Activated CD8-positive, alpha-beta memory T cell treated with anti-CD3 and anti-CD28 coated beads, Interleukin-2, amount 50 U/mL, for 24 hours (primary cell): ENCODE measurements at regions not wholly inside any gene's neighbourhood (a gene's known extent, or its start where the extent isn't known, plus 50 kb on each side); places are given as distances from the start of the nearest gene placed in this dataset.

ENCODE experiments used
- DNase-seq: peaks from one replicate; pipeline ENCODE4 v3.0.0-alpha.2; 2020; ENCODE audit errors: extremely low read depth

DNA sequence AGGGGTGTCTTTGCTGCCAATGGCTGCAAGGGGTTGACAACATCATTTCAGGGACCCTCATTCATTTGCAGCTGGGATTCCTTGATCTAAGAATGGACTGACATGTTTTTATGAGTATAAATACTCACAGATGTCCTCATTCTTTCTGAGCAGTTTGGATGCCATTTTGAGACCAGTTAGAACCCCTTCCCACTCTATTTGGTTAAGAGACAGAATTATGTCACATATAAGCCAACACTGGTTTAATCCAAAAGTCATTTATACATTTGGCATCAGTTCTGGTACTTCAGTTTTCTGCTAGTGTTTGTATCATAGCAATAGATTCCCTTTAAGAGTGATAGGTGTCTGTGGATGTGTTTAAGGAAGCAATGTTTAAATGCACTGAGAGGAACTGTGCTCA, 248.8 kb downstream of the SAMD5 start:
- DNase-seq, result no peak

DNA sequence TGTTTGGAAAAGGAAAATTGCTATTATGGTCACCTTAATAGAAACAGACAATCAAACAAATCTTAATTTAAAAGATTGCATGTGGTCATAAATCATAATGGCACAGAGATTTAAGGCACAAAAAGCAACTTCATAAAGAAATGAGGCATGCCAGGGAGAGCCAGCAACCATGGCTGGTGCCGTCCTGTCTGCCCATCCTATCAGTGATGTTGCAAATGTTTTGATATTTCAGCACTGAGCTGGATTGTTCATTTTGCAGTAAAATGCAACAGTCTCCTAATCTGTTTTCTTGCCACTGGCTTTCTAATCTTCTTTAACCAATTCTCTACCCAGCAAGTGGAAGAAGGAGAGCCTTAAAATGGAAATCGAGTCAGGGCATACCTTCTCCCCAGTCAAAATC, 249.8 kb downstream of the SAMD5 start:
- DNase-seq, result no peak

DNA sequence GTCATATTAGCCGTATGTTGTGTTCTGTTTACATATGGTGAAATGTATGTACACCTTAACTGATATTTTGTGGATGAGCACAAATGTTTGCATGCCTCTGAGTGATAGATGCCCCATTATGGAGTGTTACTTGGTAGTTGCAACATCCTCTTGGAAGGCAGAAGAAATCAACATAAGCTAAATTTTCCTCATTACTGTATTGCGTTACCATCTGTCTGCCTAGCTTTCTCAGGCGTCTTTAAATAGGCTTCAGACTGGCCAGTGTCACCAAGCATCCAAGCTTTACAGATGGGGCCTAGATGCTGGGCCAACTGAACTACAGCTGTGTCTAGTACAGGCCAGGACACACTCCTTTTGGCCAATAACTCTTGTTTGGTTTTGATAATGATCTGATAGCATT, 250.6 kb downstream of the SAMD5 start:
- no peak for DNase-seq

DNA sequence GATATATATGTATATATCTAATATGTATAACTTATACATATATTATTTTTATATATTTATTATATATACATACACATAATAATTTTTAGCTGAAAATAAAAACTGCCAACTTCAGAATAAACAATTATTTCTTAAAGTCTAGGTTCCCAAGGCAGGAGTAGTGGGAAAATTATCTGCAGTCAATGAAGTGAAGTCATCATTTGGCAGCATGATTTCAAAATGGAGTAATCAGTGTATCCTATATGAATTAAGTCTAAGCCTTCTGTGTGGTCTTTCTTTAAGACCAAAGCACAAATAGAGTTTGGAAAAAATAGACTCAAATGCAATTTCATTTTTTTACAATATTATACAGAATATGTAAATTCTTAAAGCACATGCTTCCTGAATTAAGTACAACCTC, 251.0 kb downstream of the SAMD5 start:
- no peak for DNase-seq

DNA sequence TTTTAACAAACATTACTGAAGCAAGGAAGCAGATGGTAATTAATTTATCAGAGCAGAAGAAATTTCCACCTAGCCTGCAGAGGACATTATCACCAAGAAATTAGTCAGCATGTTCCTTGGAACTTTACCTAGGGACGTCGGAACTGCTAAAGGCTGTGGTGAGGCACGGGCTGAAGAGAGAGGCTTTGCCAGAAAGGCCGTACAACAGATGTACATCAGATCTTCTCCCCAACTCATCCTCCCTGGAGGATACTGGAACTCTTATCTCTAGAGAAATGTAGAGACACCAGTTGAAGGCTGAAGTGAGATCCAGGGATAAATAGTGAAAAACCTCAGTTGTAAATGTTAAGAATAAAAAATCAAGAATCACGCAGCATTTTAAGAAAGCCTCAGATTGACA, 257.1 kb downstream of the SAMD5 start:
- DNase-seq, result no peak

DNA sequence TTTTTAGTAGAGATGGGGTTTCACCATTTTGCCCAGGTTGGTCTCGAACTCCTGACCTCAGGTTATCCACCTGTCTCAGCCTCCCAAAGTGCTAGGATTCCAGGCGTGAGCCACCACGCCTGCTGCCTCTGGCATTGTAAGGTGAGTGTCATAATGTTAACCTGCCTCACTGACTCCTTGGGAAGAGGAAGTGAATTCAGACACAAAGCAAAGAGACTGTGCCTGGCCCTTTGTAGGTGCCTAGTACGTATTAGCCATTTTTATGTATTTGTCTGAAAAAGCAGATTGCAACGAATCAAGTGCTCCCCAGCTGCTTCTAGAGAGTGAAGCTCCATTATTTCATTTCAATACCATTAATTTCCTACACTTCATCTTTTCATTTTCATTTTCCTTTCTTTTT, 260.5 kb downstream of the SAMD5 start:
- DNase-seq, result no peak

DNA sequence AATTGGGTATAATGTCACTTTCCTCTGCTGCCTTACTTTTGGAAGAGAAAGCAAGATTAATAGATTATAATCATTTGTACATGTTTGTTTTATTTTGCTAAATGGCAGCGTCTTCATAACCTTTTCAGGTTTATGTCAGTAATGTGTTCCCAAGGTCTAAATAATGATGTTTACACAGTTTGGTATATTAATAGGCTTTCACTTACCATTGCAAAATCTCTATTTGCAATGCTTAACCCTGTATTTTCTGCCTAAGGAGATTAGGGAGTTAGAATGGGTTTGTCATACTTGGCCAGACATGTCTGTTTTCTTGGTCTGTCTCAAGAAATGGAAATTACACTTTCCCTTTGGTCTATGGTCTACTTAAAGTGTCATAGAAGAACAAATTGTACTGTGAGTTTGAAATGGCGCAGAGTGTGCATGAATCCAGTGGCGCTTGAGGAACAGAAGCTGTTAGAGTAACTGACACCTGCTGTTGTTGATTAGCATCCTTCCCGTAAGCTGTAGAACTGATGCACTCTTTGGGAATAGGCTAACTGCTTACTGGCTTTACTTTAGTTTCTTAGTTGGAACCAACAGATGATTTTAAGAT, 261.1 kb downstream of the SAMD5 start:
- DNase-seq, result no peak

DNA sequence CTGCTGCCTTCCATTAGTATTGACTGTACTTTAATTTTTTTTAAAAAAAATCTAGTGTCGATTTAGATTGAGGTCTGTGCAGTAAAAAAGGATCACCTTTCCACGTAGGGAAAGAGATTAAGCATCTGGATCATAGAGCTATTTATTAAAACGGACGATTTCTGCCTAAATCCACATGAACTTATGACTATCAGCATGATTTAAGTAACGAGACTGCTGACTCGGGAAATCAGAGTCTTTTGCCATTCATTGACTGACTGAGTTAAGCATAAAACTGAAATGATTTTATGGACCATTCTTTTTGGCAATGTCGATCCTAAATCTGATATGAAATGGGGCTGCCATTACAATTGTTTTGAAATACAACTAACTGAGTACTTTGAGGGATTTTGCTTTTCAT, 261.7 kb downstream of the SAMD5 start:
- no peak for DNase-seq

DNA sequence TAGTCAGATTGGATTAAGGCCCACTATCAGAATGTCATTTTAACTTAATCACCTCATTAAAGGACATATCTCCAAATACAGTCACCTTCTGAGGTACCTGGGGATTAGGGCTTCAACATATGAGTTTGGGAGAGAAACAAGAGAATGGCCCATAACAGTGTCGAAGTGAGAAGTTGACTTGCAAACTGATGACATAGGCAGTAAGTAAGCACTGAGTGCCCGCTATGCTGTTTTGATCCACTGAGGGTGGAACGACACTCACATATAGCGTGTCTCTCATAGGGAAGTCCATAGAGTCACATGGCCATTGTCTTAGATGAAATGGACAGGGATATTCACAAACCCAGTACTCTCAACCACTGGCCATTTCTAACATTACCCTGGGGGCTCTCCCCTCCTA, 264.2 kb downstream of the SAMD5 start:
- DNase-seq, result no peak

DNA sequence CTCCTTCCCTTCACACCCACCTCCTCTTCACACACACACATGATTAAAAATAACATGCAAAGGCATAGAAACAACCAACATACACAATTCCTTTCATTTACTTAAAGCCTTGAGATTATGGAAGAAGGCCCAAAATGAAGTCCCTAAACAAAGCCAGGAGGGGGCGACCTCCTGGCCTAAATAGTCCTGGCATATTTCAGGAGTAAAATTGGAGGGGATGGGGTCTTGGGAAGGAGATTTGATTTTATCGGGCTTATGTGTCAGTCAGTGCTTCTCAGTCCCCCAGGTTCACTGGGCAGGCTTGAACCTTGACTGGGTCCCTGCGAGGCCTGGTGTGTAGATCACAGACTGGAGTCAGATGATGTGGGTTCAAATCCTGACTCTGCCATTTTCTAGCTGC, 266.4 kb downstream of the SAMD5 start:
- DNase-seq, result no peak

DNA sequence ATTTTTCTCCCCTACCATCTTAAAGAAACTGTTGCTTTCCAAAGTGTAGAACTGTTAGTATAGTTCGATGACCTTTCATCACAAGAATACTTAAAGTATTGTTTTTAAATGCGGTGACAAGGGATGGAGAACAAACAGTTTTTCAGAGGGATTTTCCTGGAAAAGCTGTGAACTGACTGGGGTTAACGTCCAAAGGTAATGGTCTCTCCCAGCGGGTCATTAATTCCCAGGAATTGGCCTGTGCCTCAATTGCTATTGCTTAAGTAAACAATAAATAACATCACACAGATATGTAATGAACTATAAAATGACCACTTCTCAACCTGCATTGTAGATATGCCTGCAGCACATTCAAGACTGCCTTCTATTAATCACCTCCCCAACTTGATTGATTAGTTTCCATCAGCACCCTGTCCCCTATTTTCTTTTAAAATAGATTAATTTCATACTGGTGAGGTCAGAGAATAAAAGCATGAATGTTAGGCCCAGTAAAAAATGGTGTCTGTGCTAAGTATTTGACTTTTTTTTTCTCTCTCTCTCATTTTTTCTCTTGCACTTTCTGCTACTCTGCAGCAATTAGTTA, 268.2 kb downstream of the SAMD5 start:
- DNase-seq, result no peak

DNA sequence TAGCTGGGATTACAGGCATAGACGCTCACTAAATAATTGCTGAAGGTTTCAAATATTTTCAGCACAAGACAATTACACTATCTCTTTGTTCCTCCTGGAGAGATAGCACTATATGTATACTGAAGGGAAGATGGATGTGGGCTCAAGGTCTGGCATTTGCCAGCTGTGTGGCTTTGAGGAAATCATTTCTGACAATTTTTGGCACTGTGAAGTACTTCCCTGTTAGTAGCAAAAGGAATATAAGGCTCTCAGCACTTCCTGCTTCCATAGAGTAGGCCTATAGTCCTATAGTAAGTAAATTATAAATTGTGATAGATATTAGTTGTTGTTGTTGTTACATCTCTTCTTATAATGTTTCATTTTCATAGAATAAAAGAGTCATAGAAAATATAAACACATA, 271.1 kb downstream of the SAMD5 start:
- DNase-seq, result no peak

DNA sequence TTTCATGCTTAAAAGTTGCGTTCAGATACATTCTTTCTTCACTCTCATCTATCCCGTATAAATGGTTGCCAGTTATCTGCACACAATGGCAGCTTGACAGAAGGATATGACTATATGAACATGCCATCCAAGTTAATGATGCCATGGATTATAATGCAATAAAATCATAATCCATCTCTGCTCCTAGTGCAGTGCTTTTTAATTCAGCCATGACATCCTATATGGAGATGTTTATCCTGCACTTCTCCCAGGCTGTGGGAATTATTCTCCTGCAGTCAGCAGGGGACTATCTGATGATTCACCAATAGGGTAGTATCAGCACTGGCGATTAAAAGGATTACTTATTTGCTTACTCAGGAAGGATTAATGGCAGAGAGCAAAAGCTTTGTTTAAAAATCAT, 273.8 kb downstream of the SAMD5 start:
- DNase-seq, result no peak

DNA sequence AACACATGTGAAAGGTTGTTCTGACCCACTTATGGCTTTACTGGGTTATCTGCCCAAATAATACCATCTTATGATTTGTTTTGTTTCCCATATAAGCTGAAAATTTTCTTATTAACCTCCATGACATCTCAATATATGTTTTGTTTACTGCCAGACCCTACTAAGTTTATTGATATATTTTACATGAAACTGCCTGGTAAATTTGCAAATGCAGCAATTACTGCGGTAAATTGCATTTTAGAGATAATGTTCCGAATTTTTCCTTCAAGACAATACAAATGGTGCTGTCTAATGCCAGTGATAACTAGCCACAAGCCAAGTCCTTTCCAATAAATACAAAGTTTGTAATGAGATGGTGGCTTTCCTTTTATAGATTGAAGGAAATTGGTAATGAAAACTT, 275.9 kb downstream of the SAMD5 start:
- no peak for DNase-seq

DNA sequence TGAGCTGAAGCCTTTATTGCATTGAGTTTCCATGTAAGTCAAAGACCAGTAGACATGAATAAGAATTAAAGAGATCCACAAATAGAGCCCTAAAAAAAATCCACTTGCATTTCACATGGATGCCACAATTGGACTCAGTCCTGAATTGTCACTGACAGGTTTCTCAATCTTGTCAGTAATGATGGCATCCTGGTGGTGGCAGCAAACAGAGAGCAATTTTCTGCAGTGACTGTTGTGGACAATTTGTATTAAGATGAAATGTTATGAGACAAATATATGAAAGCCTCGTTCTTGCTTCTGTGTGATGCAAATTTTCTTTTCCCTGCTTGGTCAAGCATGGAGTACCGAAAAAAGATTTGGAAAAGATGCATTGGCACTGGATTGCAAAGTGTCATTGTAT, 278.9 kb downstream of the SAMD5 start:
- no peak for DNase-seq

DNA sequence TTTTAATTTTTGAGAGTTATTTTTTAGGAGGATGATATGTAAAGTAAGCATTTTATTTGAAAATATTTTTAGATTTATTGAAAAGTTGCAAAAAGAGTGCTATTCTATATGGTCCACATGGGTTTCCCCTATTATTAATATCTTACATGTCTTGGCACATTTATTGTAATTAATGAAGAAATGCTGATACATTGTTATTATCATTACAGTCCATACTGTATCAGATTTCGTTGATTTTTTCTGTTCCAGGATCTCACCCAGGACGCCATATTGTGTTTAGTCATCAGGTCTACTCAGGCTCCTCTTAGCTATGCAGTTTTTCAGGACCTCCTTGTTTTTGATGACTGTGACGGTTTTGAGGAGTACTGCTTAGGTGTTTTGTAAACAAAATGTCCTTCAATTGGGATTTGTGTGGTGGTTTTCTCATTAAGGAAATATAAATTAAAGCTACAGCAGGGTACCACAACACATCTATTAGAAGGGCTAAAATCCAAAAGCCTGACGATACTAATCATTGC, 281.0 kb downstream of the SAMD5 start:
- DNase-seq, result no peak

DNA sequence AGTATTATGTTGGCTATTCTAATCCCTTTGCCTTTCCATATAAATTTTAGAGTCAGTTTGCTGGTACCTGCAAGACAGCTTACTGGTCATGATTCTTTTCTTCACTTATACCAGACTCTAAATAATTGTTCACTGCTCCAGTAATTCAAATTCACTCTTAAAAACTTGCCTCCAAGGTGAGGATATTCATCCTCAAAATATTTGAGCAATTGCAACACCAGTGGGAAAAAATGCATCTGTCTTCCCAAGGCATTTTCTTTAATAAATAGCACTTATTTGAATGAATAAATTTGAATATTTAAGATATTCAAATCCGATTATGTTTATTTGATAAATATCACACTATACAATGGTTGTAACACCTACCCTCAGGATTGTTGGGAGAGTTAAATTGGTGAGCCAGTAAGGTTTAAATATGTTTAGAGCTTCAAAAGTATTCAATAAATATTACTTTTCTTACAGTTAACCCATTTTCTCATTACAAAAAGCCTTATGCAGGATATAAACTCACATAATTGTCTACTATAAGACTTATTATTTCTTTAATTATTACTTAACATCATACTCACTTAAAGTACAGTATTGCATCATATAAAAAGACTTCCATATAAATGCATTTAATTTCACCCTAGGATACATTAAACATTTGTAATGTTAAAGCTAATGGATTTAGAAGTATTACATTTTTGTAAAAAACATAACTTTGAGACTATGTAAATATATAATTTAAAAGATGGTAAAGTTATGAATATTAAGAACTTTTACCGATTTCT, 285.6 kb downstream of the SAMD5 start:
- DNase-seq, result no peak

DNA sequence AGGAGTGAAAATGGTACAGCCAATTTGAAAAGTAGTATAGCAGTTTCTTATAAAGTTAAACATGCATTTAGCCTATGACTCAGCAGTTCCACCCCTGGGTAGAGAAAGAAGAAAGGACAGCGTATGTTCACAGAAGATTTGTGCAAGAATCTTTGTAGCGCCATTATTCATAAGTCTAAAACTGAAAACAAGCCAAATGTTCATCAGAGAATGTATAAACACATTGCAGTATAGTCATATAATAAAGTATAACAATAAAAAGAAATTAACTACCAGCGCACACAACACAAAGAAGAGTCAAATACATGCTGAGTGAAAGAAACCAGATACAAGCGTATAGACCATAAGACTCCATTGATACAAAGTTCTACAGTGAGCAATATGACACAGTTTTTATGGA, 294.0 kb downstream of the SAMD5 start:
- no peak for DNase-seq

DNA sequence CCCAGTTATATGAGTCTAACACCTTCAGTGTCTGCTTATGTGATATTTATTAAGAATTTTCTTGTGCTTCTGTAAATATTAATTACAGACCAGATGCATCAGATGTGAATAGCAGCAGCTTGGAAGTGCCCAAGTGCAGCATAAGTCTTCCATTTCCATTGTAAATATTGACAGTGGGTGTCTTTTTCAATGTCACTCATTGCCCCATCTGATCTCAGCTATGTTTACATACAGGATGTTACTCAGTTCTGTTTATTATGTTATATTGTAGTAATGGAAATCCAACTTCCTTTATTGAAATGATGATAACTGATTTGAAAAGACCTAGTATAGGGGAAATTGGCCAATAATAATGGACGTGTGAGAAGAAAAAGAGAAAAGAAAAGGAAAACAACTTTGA, 296.7 kb downstream of the SAMD5 start:
- no peak for DNase-seq

DNA sequence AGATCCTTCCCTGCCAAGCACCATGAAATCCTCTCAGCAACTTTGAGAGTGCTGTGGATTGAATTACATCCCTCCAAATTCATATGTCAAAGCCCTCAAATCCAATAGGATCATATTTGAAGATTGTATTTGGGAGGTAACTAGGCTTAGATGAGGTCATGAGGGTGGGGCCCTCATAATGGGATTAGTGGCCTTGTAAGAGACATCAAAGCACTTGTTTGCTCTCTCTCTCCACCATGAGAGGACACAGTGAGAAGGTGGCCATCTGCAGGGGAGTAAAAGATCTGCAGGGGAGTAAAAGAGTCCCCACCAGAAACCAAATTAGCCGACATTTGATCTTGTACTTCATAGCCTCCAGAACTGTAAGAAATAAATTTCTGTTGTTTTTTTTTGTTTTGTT, 298.2 kb downstream of the SAMD5 start:
- DNase-seq, result no peak

DNA sequence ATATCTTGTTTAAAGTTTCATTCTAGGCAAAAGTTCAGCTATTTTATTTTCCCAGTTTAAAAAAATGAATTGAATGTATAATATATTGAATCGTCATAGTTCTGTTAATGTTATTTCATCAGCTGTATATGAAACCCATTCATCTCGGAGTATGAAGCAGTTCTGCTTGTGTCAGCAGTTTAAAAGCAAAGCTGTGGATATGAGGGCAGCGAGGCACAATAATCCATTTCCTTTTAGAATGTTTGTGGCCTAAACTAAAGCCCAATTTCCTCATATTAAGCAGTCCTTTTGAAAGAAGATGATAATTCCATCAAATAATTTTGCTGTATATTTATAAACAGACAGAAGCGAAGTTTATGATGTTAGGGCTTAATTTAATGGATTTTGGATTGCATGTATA, 300.1 kb downstream of the SAMD5 start:
- DNase-seq, result no peak

DNA sequence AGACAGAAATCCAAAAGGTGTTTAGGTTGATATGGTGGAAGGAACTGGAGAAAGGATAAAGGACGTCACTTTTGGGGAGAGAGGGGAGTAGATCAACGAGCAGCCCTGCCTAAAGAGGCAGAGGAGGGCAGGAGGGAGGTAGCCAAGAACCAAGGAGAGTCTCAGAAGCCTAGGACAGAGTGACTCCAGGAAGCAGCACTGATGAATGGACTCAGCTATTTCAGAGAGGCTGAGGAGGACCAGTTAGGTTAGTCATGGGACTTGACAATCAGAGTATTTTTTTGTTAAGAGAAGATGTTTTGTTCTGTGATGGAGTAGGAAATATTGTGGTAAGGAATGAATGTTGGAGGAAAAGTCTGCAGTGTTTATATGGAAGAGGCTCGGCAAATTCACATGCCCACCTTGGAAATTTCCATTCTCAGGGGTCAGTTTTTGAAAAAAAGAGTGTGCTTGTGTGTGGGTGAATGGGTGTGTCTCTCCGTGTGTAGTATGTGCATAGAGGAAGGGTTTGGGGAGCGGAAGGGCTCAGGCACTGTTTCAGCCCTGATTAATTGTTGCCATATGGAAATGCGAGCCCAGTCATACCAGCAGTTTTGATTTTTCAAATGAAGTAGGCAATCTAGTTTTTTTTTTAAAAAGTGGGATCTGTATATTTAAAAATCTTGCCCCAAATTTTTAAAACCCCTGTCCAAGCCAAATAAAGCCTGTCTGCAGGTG, 303.6 kb downstream of the SAMD5 start:
- DNase-seq, result no peak
